H9 (cell line): ENCODE measurements at regions not wholly inside any gene's neighbourhood (a gene's known extent, or its start where the extent isn't known, plus 50 kb on each side); places are given as distances from the start of the nearest gene placed in this dataset.

Source experiments
- DNase-seq: peaks from one replicate; pipeline ENCODE4 v3.0.0-alpha.2; 2017
- H2AFZ ChIP-seq: one replicate; pipeline ENCODE4 v1.6.1; 2013; ENCODE audit warnings: mild to moderate bottlenecking, low read length, control low read depth, moderate library complexity
- H2AK5ac ChIP-seq: 2 replicates; pipeline ENCODE4 v1.6.1; 2013; ENCODE audit warnings: low read length, control low read depth, mixed read lengths; ENCODE audit not compliant: insufficient read length
- H2BK120ac ChIP-seq: one replicate; pipeline ENCODE4 v1.6.1; 2013; ENCODE audit warnings: low read depth, mild to moderate bottlenecking, low read length, control low read depth, inconsistent platforms; ENCODE audit not compliant: poor library complexity, severe bottlenecking
- H2BK12ac ChIP-seq: 2 replicates; pipeline ENCODE4 v1.6.1; 2013; ENCODE audit warnings: low read length, control low read depth, mixed read lengths, low read depth; ENCODE audit not compliant: insufficient read length
- H2BK15ac ChIP-seq: 2 replicates; pipeline ENCODE4 v1.6.1; 2013; ENCODE audit warnings: low read depth, low read length, control low read depth
- H2BK20ac ChIP-seq: one replicate; pipeline ENCODE4 v1.6.1; 2013; ENCODE audit warnings: low read depth, mild to moderate bottlenecking, low read length, control low read depth, inconsistent platforms; ENCODE audit not compliant: poor library complexity, severe bottlenecking
- H2BK5ac ChIP-seq: 2 replicates; pipeline ENCODE4 v1.6.1; 2013; ENCODE audit warnings: low read length, control low read depth, mixed read lengths; ENCODE audit not compliant: insufficient read length
- H3K14ac ChIP-seq: 2 replicates; pipeline ENCODE4 v1.6.1; 2013; ENCODE audit warnings: low read length, control low read depth; ENCODE audit not compliant: insufficient read depth
- H3K18ac ChIP-seq: 2 replicates; pipeline ENCODE4 v1.6.1; 2013; ENCODE audit warnings: low read depth, mild to moderate bottlenecking, mixed read lengths, low read length, control low read depth; ENCODE audit not compliant: insufficient read length
- H3K23ac ChIP-seq: 2 replicates; pipeline ENCODE4 v1.6.1; 2013; ENCODE audit warnings: low read length, control low read depth, mixed read lengths, low read depth; ENCODE audit not compliant: insufficient read length
- H3K23me2 ChIP-seq: 2 replicates; pipeline ENCODE4 v1.6.1; 2013; ENCODE audit warnings: low read depth, mild to moderate bottlenecking, mixed read lengths, low read length, control low read depth; ENCODE audit not compliant: insufficient read length, poor library complexity, severe bottlenecking
- H3K27ac ChIP-seq: 2 replicates; pipeline ENCODE4 v1.5.1; 2013; ENCODE audit warnings: low read length, control low read depth, mixed read lengths, low read depth; ENCODE audit not compliant: insufficient read length
- H3K27me3 ChIP-seq: 2 replicates; pipeline ENCODE4 v1.6.1; 2013; ENCODE audit warnings: low read length, control low read depth, inconsistent platforms; ENCODE audit not compliant: insufficient read depth
- H3K4ac ChIP-seq: 2 replicates; pipeline ENCODE4 v1.6.1; 2013; ENCODE audit warnings: low read depth, mild to moderate bottlenecking, control low read depth, inconsistent platforms, low read length, moderate library complexity
- H3K4me1 ChIP-seq: 2 replicates; pipeline ENCODE4 v1.6.1; 2013; ENCODE audit warnings: low read length, control low read depth, inconsistent platforms; ENCODE audit not compliant: insufficient read depth
- H3K4me2 ChIP-seq: 2 replicates; pipeline ENCODE4 v1.6.1; 2013; ENCODE audit warnings: low read length, control low read depth, mixed read lengths; ENCODE audit not compliant: insufficient read length, insufficient read depth
- H3K56ac ChIP-seq: 2 replicates; pipeline ENCODE4 v1.6.1; 2013; ENCODE audit warnings: low read depth, mild to moderate bottlenecking, mixed read lengths, low read length, control low read depth; ENCODE audit not compliant: insufficient read length
- H3K79me1 ChIP-seq: 2 replicates; pipeline ENCODE4 v1.6.1; 2013; ENCODE audit warnings: low read depth, mild to moderate bottlenecking, moderate library complexity, low read length, control low read depth, inconsistent platforms; ENCODE audit not compliant: insufficient read depth, poor library complexity, severe bottlenecking
- H3K79me2 ChIP-seq: 2 replicates; pipeline ENCODE4 v1.6.1; 2013; ENCODE audit warnings: low read length, control low read depth, inconsistent platforms; ENCODE audit not compliant: insufficient read depth
- H3K9ac ChIP-seq: 2 replicates; pipeline ENCODE4 v1.6.1; 2013; ENCODE audit warnings: low read length, control low read depth, mixed read lengths; ENCODE audit not compliant: insufficient read length; ENCODE audit errors: extremely low read depth
- H3K9me3 ChIP-seq: one replicate; pipeline ENCODE4 v1.6.1; 2013; ENCODE audit warnings: low read depth, low read length, inconsistent platforms; ENCODE audit not compliant: control insufficient read depth
- H3T11ph ChIP-seq: one replicate; pipeline ENCODE4 v1.6.1; 2013; ENCODE audit warnings: mild to moderate bottlenecking, low read length, control low read depth, inconsistent platforms
- H4K20me1 ChIP-seq: one replicate; pipeline ENCODE4 v1.6.1; 2013; ENCODE audit not compliant: control insufficient read depth, insufficient read length, insufficient read depth
- H4K5ac ChIP-seq: 2 replicates; pipeline ENCODE4 v1.6.1; 2013; ENCODE audit warnings: low read depth, mild to moderate bottlenecking, mixed read lengths, low read length, control low read depth; ENCODE audit not compliant: insufficient read length
- H4K8ac ChIP-seq: replicated peaks from 2 replicates; pipeline ENCODE4 v1.6.1; 2013; ENCODE audit warnings: low read length, control low read depth, mixed read lengths, low read depth; ENCODE audit not compliant: insufficient read length
- H4K91ac ChIP-seq: 2 replicates; pipeline ENCODE4 v1.6.1; 2013; ENCODE audit warnings: low read depth, mild to moderate bottlenecking, moderate library complexity, mixed read lengths, low read length, control low read depth; ENCODE audit not compliant: insufficient read length
- H3K27ac Mint-ChIP-seq, 3 experiments: 2 replicates in 2 of 3; 3 replicates in 1 of 3; pipeline ENCODE4 v1.8.0; 2020 to 2021; ENCODE audit warnings: mixed read lengths in 3 of 3, mild to moderate bottlenecking in 1 of 3, moderate library complexity in 1 of 3
- H3K27me3 Mint-ChIP-seq: 2 replicates; pipeline ENCODE4 v1.8.0; 2021; ENCODE audit warnings: low read depth, mild to moderate bottlenecking, moderate library complexity, mixed read lengths
- H3K36me3 Mint-ChIP-seq, 3 experiments: 2 replicates in 2 of 3; 3 replicates in 1 of 3; pipeline ENCODE4 v1.8.0; 2020 to 2021; ENCODE audit warnings: low read depth in 3 of 3, mixed read lengths in 3 of 3; ENCODE audit not compliant: insufficient read depth in 1 of 3
- H3K4me1 Mint-ChIP-seq, 2 experiments: 2 replicates each; pipeline ENCODE4 v1.8.0; 2020; ENCODE audit warnings: mixed read lengths in 2 of 2
- H3K4me3 Mint-ChIP-seq, 2 experiments: 2 replicates in 1 of 2; 3 replicates in 1 of 2; pipeline ENCODE4 v1.8.0; 2020 to 2021; ENCODE audit warnings: mild to moderate bottlenecking in 2 of 2, mixed read lengths in 2 of 2, moderate library complexity in 1 of 2
- H3K9me3 Mint-ChIP-seq, 2 experiments: 2 replicates in 1 of 2; 3 replicates in 1 of 2; pipeline ENCODE4 v1.8.0; 2020; ENCODE audit warnings: mild to moderate bottlenecking in 2 of 2, mixed read lengths in 2 of 2, moderate library complexity in 1 of 2
- WGBS: extraction: QIAGEN DNeasy Blood & Tissue Kit; methylation state at CpG from one replicate; pipeline ENCODE4 v1.1.7; 2013; ENCODE audit warnings: missing lambda C conversion rate, low lambda C conversion rate, mixed read lengths; ENCODE audit not compliant: insufficient read length; ENCODE audit errors: extremely low coverage; 5-methylcytosine and 5-hydroxymethylcytosine counted together
- TF ChIP-seq, protein P1 (sequence below): fragments of 200-600 bp; sonication (generic); conservative IDR thresholded peaks from 3 replicates; pipeline ENCODE4 v1.8.0; 2021; ENCODE audit warnings: antibody characterized with exemption, mild to moderate bottlenecking

DNA sequence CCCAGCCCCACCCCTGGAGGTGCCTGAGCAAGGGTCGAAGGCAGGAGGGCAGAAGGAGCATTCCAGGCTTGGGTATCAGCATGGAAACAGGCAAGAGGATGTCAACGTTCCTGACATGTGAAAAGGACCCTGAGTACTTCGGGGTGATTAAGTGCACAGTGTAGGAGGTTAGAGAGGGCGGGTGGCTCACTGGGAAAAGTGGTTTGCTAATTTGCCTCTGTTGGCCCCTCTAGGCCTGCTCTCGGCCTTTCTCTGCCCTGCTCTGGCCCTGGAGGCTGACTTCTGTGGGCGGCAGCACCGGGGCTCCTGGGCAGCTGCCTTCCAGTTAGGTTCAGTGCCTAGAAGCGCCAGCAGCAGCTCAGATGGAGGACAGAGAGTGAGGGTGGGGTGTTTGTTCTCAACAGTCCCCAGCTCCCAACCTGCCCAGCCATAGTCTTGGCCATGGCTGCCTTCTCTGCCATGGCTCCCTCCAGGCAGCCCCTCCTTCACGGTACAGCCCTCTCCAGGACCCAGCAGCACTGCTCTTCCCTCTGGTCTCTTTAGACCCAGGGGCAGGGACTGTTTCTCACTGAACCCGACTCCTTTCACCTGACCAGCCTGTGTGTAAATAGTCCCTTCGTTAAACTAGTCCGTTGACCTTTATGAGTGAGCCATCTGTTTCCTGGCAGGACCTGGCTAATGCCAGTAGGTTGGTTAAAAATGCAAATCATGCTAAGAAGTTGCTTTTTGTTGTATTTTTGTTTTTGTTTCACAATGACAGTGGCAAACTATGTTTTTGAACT, 107.1 kb upstream of the TPM1 start:
- H3K36me3 Mint-ChIP-seq, result no peaks in the 10 kb centered on the region
- DNase-seq, result no peak
- Histone ChIP-seq H4K8ac (no peak overlapping the region), H3K4me2 (no peak overlapping the region), H4K91ac (no peak overlapping the region), H3K27me3 (no peaks in the 10 kb centered on the region), H2AK5ac (no peak overlapping the region), H2BK20ac (no peak overlapping the region), H3K23ac (no peak overlapping the region), H3K27ac (no peak overlapping the region), H3K79me1 (no peaks in the 10 kb centered on the region), H2BK5ac (no peak overlapping the region), H3K4ac (no peak overlapping the region), H2BK120ac (no peak overlapping the region), H3K9ac (no peak overlapping the region), H3K9me3 (no peaks in the 10 kb centered on the region), H2BK15ac (no peak overlapping the region), H3K18ac (no peak overlapping the region), H2AFZ (no peak overlapping the region), H3K79me2 (0 out of 2 replicates have a peak, but pooled peaks cover 2% of the 10 kb centered on the region), H3K14ac (peak overlapping the region; percentile 37; the same call in 1 of the 2 replicates), H3K56ac (no peak overlapping the region), H4K5ac (no peak overlapping the region), H4K20me1 (no peaks in the 10 kb centered on the region), H3K23me2 (no peaks in the 10 kb centered on the region), H3K4me1 (no peaks in the 10 kb centered on the region), H2BK12ac (no peak overlapping the region), H3T11ph (no peak overlapping the region)
- H3K27me3 Mint-ChIP-seq, result no peaks in the 10 kb centered on the region
- peak overlapping the region in 1 of 2 experiments; percentile 28; a peak in 1 of 5 replicates for H3K4me3 Mint-ChIP-seq
- TF ChIP-seq, protein P1, sequence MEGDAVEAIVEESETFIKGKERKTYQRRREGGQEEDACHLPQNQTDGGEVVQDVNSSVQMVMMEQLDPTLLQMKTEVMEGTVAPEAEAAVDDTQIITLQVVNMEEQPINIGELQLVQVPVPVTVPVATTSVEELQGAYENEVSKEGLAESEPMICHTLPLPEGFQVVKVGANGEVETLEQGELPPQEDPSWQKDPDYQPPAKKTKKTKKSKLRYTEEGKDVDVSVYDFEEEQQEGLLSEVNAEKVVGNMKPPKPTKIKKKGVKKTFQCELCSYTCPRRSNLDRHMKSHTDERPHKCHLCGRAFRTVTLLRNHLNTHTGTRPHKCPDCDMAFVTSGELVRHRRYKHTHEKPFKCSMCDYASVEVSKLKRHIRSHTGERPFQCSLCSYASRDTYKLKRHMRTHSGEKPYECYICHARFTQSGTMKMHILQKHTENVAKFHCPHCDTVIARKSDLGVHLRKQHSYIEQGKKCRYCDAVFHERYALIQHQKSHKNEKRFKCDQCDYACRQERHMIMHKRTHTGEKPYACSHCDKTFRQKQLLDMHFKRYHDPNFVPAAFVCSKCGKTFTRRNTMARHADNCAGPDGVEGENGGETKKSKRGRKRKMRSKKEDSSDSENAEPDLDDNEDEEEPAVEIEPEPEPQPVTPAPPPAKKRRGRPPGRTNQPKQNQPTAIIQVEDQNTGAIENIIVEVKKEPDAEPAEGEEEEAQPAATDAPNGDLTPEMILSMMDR, result no peak
- no CpG with 5 or more reads among the region's 12 CpGs for WGBS
- peak overlapping the region; percentile 18 to 78 (median 28); a peak in 4 of 7 replicates for H3K27ac Mint-ChIP-seq
- no peaks in the 10 kb centered on the region for H3K9me3 Mint-ChIP-seq
- peaks cover 5 to 9% of the 10 kb centered on the region in 2 experiments for H3K4me1 Mint-ChIP-seq
